HepG2 (cell line): ENCODE measurements at regions not wholly inside any gene's neighbourhood (a gene's known extent, or its start where the extent isn't known, plus 50 kb on each side); places are given as distances from the start of the nearest gene placed in this dataset.
A peak's percentile ranks its signal among the peaks of the same experiment; 100 is the strongest.
"Not testable (repeated sequence)": the region's sequence is repeated elsewhere in the genome, so short reads cannot be mapped to it uniquely, and the experiment has no call there.

Source experiments
- ATAC-seq: fragments of 200-7000 bp; cut with Tn5 transposase; 3 replicates; pipeline ENCODE4 v1.9.1; 2020; ENCODE audit warnings: mild to moderate bottlenecking, moderate library complexity
- BruUV-seq: library from RNA; stranded (reverse); fragments of 400-500 nt; replicated peaks from 2 replicates; lab custom pipeline; 2021; lab: Mats Ljungman, UMichigan
- CTCF ChIA-PET: fragments of 300-600 bp; formaldehyde crosslinking; extraction: SDS; loops from one replicate; lab custom pipeline; 2021; ENCODE audit warnings: low total read pairs, inconsistent platforms, low intra/inter-chr PET ratio; lab: Yijun Ruan, JAX
- POLR2A ChIA-PET: fragments of 350-600 bp; sonication (Branson Sonifier 250); formaldehyde crosslinking; loops from one replicate; lab custom pipeline; 2020; ENCODE audit warnings: antibody characterized with exemption, inconsistent platforms; lab: Yijun Ruan, JAX
- DNase-seq: peaks from one replicate; pipeline ENCODE4 v3.0.0-alpha.2; 2015; ENCODE audit warnings: low spot score
- FAIRE-seq: peaks from 3 replicates; lab custom pipeline; 2011; peaks lifted over from hg19 to GRCh38; lab: Jason Lieb, UNC
- H2AFZ ChIP-seq: one replicate; pipeline ENCODE4 v1.6.1; 2011; ENCODE audit warnings: low read length, inconsistent platforms
- H3K27ac ChIP-seq: fragments of 300-600 bp; 3 replicates; pipeline ENCODE4 v1.8.0; 2011; ENCODE audit warnings: mixed run types, mild to moderate bottlenecking, mixed read lengths, low read length, inconsistent platforms; ENCODE audit not compliant: insufficient read depth; ENCODE audit errors: extremely low read length
- H3K27me3 ChIP-seq, 2 experiments: fragments of 200-600 bp in 1 of 2; 2 replicates in 1 of 2; 3 replicates in 1 of 2; pipeline versions ENCODE4 v1.6.0 to v1.8.0; 2011; ENCODE audit warnings: low read length in 2 of 2, mild to moderate bottlenecking in 2 of 2, moderate library complexity in 2 of 2, inconsistent platforms in 1 of 2; ENCODE audit not compliant: insufficient read depth in 2 of 2, control insufficient read depth in 1 of 2
- H3K36me3 ChIP-seq, 2 experiments: fragments of 200-600 bp in 1 of 2; replicated peaks in 1 of 2; 2 replicates in 1 of 2; 3 replicates in 1 of 2; pipeline versions ENCODE4 v1.5.1 to v1.8.0; 2011; ENCODE audit warnings: low read length in 2 of 2, inconsistent platforms in 1 of 2; ENCODE audit not compliant: insufficient read depth in 2 of 2, control insufficient read depth in 1 of 2
- H3K4me1 ChIP-seq: 2 replicates; pipeline ENCODE4 v1.5.1; 2012; ENCODE audit warnings: low read length, inconsistent platforms; ENCODE audit not compliant: insufficient read depth
- H3K4me2 ChIP-seq: 2 replicates; pipeline ENCODE4 v1.6.0; 2011; ENCODE audit warnings: low read depth, low read length, inconsistent platforms
- H3K4me3 ChIP-seq, 3 experiments: fragments of 200-600 bp in 1 of 3; sonication (generic), shearing (Covaris generic) in 1 of 3; replicated peaks in 1 of 3; 2 replicates each; pipeline ENCODE4 v1.5.1; 2011 to 2016; ENCODE audit warnings: low read length in 3 of 3, inconsistent platforms in 2 of 3, low read depth in 2 of 3, mild to moderate bottlenecking in 2 of 3, control low read depth in 1 of 3, mixed read lengths in 1 of 3; ENCODE audit not compliant: insufficient read depth in 1 of 3
- H3K79me2 ChIP-seq: one replicate; pipeline ENCODE4 v1.6.1; 2011; ENCODE audit warnings: low read length, inconsistent platforms; ENCODE audit not compliant: insufficient read depth
- H3K9ac ChIP-seq: 2 replicates; pipeline ENCODE4 v1.6.0; 2011; ENCODE audit warnings: mild to moderate bottlenecking, low read depth, low read length, inconsistent platforms; ENCODE audit not compliant: insufficient read depth
- H3K9me3 ChIP-seq: 2 replicates; pipeline ENCODE4 v1.5.1; 2012; ENCODE audit warnings: mild to moderate bottlenecking, low read length
- H4K20me1 ChIP-seq: 2 replicates; pipeline ENCODE4 v1.6.0; 2011; ENCODE audit warnings: inconsistent platforms, mild to moderate bottlenecking, low read length, moderate library complexity; ENCODE audit not compliant: insufficient read depth
- MAFF ChIP-seq: IDR thresholded peaks from 2 replicates; pipeline ENCODE4 v1.6.1; 2011; ENCODE audit warnings: low read depth, low read length, improper control_type of control experiment
- MAFK ChIP-seq, 2 experiments: IDR thresholded peaks in 1 of 2; conservative IDR thresholded peaks in 1 of 2; 2 replicates each; pipeline ENCODE4 v1.6.1; 2011; ENCODE audit warnings: improper control_type of control experiment in 2 of 2, low read length in 2 of 2
- WGBS: methylation state at CpG from one replicate; pipeline ENCODE4 v1.1.6; 2017; ENCODE audit warnings: low lambda C conversion rate; 5-methylcytosine and 5-hydroxymethylcytosine counted together
- in situ Hi-C: cut with HindIII; loops from 2 replicates; pipeline ENCODE4 v1.10.0; 2017; ENCODE audit warnings: low pct_unique_long_range_greater_than_20kb; ENCODE audit not compliant: extremely low pct_ligation_motif_present
- intact Hi-C: fragments of 100-400 bp; cut with micrococcal nuclease; formaldehyde crosslinking; loops from one replicate; pipeline ENCODE4 v1.10.0; 2022; ENCODE audit not compliant: unreplicated experiment

DNA sequence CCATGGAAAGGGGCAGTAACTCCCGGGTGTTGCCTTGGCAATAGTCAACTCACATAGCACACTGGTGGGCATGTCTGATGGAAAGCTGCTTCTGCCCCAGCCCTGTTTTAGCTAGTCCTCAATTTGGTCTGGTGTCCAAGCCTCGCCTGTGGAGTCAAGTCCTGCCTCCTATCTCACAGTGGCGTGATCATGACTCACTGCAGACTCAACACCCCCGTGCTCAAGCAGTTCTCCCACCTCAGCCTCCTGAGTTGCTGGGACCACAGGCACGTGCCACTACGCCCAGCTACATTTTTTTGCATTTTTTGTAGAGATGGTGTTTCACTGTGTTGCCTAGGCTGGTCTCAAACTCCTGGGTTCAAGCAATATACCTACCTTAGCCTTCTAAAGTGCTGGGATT, 218.9 kb upstream of the FRG2C start:
- intact Hi-C loops, H4K20me1 ChIP-seq, H3K27ac ChIP-seq, in situ Hi-C loops, POLR2A ChIA-PET, CTCF ChIA-PET, H3K4me2 ChIP-seq, FAIRE-seq, H3K9ac ChIP-seq, DNase-seq, ATAC-seq, H3K4me1 ChIP-seq, H2AFZ ChIP-seq, BruUV-seq, H3K79me2 ChIP-seq, H3K27me3 ChIP-seq, H3K9me3 ChIP-seq, H3K4me3 ChIP-seq, H3K36me3 ChIP-seq: not testable (repeated sequence)
- 71% methylated on average over 4 of the region's 6 CpGs for WGBS

DNA sequence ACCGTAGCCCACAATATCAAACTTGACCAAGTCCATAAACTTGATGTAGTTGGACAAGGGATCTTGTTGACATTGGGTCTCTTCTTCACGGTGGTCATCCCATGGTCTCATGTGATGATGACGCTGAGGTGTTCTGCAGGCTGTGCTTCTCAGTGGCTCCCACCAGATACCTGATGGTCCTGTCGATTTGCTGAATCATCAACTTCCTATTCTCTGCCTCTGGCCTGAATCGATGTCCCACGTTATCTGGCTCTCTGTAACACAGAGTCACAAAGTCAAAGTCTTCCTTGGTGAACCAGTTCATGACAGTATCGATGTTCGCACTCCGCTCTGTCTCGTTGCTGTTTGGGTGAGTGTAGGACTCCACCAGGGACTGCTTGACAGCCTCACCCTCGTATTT, 217.2 kb upstream of the FRG2C start:
- H3K27ac ChIP-seq, BruUV-seq, ATAC-seq, H3K4me2 ChIP-seq, H3K79me2 ChIP-seq, H3K4me1 ChIP-seq, H3K36me3 ChIP-seq, H2AFZ ChIP-seq, H3K4me3 ChIP-seq, POLR2A ChIA-PET, H3K27me3 ChIP-seq, FAIRE-seq, in situ Hi-C loops, H3K9ac ChIP-seq, H4K20me1 ChIP-seq, intact Hi-C loops, H3K9me3 ChIP-seq, DNase-seq, CTCF ChIA-PET: not testable (repeated sequence)
- TF ChIP-seq MAFF (peak; percentile 80), MAFK (conservative IDR thresholded peaks at IDR 0.05 in 1 of 2, IDR thresholded peaks at IDR 0.05 in 1 of 2; ENCODE audit: low read length in 2 of 2) (peak; percentile 87 to 92)
- WGBS = 75% methylated on average over 11 of the region's 11 CpGs

GRCh38 chr3:75453328-75453727, 210.8 kb upstream of the FRG2C start:
- H3K79me2 ChIP-seq, H3K36me3 ChIP-seq, POLR2A ChIA-PET, H2AFZ ChIP-seq, ATAC-seq, intact Hi-C loops, H4K20me1 ChIP-seq, H3K4me2 ChIP-seq, H3K9ac ChIP-seq, H3K4me1 ChIP-seq, DNase-seq, in situ Hi-C loops, FAIRE-seq, H3K9me3 ChIP-seq, H3K4me3 ChIP-seq, BruUV-seq, H3K27me3 ChIP-seq, CTCF ChIA-PET, H3K27ac ChIP-seq: not testable (repeated sequence)
- 67% methylated on average over 10 of the region's 11 CpGs for WGBS
